ENCODE measurements at regions not wholly inside any gene's neighbourhood (a gene's known extent, or its start where the extent isn't known, plus 50 kb on each side); places are given as distances from the start of the nearest gene placed in this dataset.

- CTCF ChIA-PET: no interaction called here
- intact Hi-C loops (cut with micrococcal nuclease; ENCODE audit: unreplicated experiment): no loop called here
- WGBS (ENCODE audit: insufficient coverage, insufficient replicate concordance, low lambda C conversion rate, missing lambda C conversion rate): 49% methylated on average over 7 of the region's 7 CpGs
Measured at GRCh38 chr11:130992788-130993187, 76.5 kb upstream of the SNX19 start.

More at GRCh38 chr11:130992788-130993187, 76.5 kb upstream of the SNX19 start:
- Histone ChIP-seq H3K4me2 (ENCODE audit: control insufficient read depth, insufficient read depth) (no peak overlapping the region), H4K20me1 (ENCODE audit: control insufficient read depth, insufficient read depth) (no peaks in the 10 kb centered on the region), H3K4me1 (ENCODE audit: control insufficient read depth, insufficient read depth, low read length) (no peaks in the 10 kb centered on the region), H3K36me3 (ENCODE audit: control insufficient read depth in 2 of 2, insufficient read depth in 2 of 2, low read length in 1 of 2) (no peaks in the 10 kb centered on the region), H3K4me3 (no peak overlapping the region), H3K9ac (ENCODE audit: control insufficient read depth, insufficient read depth, low read length) (no peak overlapping the region), H2AFZ (ENCODE audit: control insufficient read depth, low read depth, low read length) (no peak overlapping the region), H3K27me3 (replicated peaks in 1 of 2; ENCODE audit: control insufficient read depth in 2 of 2, insufficient read depth in 2 of 2, low read length in 1 of 2) (no peaks in the 10 kb centered on the region), H3K27ac (ENCODE audit: control insufficient read depth, insufficient read depth) (no peak overlapping the region), H3K9me3 (replicated peaks; ENCODE audit: control insufficient read depth, insufficient read depth, low read length) (no peaks in the 10 kb centered on the region), H3K79me2 (ENCODE audit: control insufficient read depth, insufficient read depth, low read length) (no peaks in the 10 kb centered on the region)
- RAD21 ChIA-PET (ENCODE audit: unreplicated experiment): no interaction called here
- in situ Hi-C loops (cut with MboI): no loop called here
- POLR2A ChIA-PET: no interaction called here
- BruUV-seq (replicated peaks): no TSS peak
- no peak for ATAC-seq
- FAIRE-seq: no peak
- SMC1A ChIA-PET (ENCODE audit: uncharacterized antibody, unreplicated experiment): no interaction called here
- no peak for TF ChIP-seq SMAD5 (IDR thresholded peaks at IDR 0.05; ENCODE audit: low read depth)
- no peak for TF ChIP-seq SMARCA5 (IDR thresholded peaks at IDR 0.05)
- TF ChIP-seq NFYA (IDR thresholded peaks at IDR 0.05; ENCODE audit: borderline replicate concordance, low read depth, low read length): no peak
- no peak for TF ChIP-seq STAT1 (conservative IDR thresholded peaks at IDR 0.05)
- no peak for TF ChIP-seq ZBTB11 (CRISPR knock-in tag; IDR thresholded peaks at IDR 0.05)
- no peak for TF ChIP-seq BMI1 (IDR thresholded peaks at IDR 0.05; ENCODE audit: borderline replicate concordance)
- TF ChIP-seq IRF4 (IDR thresholded peaks at IDR 0.05; ENCODE audit: low read depth, low read length): no peak
- no peak for TF ChIP-seq DPF2 (IDR thresholded peaks at IDR 0.05)
- no peak for DNase-seq (ENCODE audit: low read depth, low spot score)

Data from GM12878 (cell line).